Right renal pelvis (tissue), 4 donors: ENCODE measurements at regions not wholly inside any gene's neighbourhood (a gene's known extent, or its start where the extent isn't known, plus 50 kb on each side); places are given as distances from the start of the nearest gene placed in this dataset.

ENCODE experiments used
- DNase-seq, 4 donors: peaks; one replicate each; pipeline ENCODE4 v3.0.0-alpha.2; 2013; ENCODE audit warnings: low read depth in 4 of 4, low spot score in 3 of 4, missing footprints in 1 of 4

GRCh38 chr5:61734966-61735365, 402.9 kb downstream of the ZSWIM6 start:
- DNase-seq: no peak

GRCh38 chr5:61735531-61735930, 403.5 kb downstream of the ZSWIM6 start:
- DNase-seq: no peak

GRCh38 chr5:61735995-61736394, 403.9 kb downstream of the ZSWIM6 start:
- DNase-seq: no peak

- DNase-seq: no peak
These were observed 405.4 kb downstream of the ZSWIM6 start for GRCh38 chr5:61737301-61737963.

GRCh38 chr5:61737964-61738340, 405.9 kb downstream of the ZSWIM6 start:
- no peak for DNase-seq

DNA sequence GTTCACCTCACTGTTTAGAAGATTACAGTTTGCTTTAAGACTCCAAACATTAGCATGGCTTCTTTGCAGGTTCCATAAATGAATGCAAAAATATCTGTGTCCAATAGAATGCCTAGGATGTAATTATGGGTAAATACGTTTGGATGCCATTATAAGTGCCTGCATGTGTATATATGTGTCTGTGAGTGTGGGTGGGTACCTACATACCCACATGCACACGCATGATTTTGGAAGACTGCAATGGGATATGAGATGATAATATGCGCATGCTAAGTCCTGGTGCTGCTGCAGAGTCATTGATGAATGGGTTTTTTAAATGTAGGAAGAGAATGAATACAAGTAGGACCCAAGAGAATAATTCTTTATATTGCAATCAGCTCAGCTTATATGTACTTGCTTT, 406.4 kb downstream of the ZSWIM6 start:
- DNase-seq: no peak

DNA sequence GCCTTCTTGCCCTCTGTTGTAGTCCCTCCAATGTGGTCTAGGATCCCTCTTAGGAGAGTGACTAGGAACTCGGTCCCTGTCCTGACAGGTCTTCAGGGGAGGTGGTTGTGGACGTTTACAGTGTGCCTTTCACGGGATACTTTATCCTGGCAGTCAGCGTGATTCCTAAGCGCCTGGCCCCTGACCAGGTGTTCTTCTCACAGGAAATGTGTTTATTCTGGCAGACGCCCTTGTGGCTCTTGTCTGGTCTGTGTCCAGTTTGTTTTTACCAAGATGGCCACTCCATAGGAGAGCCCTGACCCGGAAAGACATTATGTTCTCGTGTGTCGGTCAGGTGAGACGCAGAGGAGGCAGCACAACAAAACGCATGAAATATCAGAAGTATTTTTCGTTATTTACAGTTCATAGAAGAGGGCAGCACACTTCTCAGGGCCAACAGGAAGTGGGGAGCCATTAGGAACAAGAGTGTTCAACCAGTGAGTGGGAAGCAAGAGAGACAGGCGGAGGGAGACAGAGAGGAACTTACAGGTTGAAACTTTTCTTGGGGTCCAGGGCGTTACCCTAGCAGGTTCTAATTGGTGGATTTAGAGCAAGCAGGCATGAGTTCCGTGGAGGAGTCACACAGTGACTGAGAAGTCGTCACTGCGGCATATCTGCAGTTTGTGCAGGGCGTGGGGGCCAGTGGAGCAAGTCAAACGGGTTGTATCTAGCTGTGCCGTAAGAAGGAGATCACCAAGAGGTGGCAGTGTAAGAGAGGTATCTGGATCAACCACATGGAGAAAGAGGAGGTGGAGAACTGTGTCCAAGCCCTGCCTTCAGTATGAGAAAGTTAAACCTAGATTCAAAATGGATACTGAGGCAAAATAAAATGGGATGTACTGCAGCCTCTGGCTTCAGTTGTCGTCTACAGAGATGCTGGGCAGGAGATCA, 412.9 kb downstream of the ZSWIM6 start:
- no peak for DNase-seq

DNA sequence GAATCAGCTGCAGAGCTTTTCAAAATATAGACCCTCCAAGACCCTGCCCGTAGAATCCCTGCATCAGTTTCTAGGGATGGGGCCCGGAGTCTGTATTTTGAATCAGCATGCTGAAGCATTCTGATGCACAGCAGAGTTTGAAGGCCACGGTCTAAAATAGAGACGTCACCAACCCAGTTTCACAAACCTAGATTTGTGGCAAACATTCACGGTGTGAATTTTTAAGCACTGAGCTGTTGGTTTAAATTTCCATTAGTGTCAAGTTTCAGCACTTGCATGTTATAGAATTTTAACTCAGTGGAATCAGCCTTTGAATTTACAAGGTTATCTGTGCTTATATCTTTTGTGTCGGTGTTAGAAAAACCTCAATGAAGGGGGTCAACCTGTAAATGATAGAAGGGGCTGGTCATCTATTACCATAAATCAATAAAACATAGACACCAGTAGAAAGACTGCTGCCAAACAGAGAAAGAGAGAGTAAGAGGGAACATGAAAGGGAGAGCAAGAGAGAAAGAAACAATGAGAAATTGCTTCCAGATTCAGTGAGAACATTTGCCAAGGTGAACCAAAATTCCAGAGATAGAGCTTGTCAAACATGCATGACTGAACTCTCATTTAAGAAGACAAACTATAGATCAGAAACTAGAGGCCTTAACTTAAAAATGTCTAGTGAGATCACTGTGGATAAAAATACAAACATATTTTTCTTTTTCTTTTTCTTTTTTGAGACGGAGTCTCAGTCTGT, 414.9 kb downstream of the ZSWIM6 start:
- DNase-seq: no peak

DNA sequence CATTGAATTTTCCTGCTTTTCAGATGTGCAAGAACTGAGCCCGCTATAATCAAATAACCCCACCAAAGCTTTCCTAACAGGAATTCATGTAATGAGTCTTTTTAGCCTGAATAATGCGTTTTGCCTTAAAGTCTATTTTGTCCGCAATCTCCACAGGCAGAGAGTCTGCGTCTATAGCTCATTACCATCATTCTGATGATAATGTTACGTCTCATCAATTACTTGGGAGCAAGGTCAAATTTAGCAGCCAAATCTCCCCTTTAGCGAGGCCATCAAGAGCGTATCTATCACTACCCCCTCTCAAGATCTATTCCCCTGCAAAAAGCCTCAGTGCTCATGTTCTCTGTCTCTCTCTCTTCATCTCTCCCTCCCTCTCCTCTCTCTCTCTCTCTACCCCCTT, 416.1 kb downstream of the ZSWIM6 start:
- no peak for DNase-seq

- no peak for DNase-seq
These were observed 416.6 kb downstream of the ZSWIM6 start for GRCh38 chr5:61748651-61749050.

GRCh38 chr5:61752588-61752987, 420.5 kb downstream of the ZSWIM6 start:
- DNase-seq: no peak

GRCh38 chr5:61754792-61755191, 422.7 kb downstream of the ZSWIM6 start:
- no peak for DNase-seq

- no peak for DNase-seq
These were observed 423.7 kb downstream of the ZSWIM6 start for GRCh38 chr5:61755726-61756222.

- DNase-seq: no peak
These were observed 426.7 kb downstream of the ZSWIM6 start for GRCh38 chr5:61758711-61759110.

GRCh38 chr5:61765471-61765870, 433.4 kb downstream of the ZSWIM6 start:
- DNase-seq: no peak

DNA sequence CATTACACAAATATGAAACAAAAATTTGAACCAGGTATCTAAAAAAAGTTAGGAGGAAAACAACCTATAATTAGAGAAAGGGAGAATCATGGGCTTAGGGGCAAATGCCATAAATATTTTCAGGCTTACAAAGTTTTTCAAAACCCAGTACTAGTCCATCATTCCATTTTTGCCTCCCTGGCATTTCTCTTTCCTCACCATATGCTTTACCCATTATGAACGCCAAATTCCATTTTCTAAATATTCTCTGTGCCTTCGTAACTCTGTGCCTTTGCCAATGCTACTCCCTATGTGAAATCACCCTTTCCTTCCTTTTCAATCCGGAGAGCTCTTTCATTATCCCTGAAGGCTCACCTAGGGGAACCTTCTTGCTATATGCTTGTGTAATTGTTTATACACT, 434.1 kb downstream of the ZSWIM6 start:
- DNase-seq: no peak

DNA sequence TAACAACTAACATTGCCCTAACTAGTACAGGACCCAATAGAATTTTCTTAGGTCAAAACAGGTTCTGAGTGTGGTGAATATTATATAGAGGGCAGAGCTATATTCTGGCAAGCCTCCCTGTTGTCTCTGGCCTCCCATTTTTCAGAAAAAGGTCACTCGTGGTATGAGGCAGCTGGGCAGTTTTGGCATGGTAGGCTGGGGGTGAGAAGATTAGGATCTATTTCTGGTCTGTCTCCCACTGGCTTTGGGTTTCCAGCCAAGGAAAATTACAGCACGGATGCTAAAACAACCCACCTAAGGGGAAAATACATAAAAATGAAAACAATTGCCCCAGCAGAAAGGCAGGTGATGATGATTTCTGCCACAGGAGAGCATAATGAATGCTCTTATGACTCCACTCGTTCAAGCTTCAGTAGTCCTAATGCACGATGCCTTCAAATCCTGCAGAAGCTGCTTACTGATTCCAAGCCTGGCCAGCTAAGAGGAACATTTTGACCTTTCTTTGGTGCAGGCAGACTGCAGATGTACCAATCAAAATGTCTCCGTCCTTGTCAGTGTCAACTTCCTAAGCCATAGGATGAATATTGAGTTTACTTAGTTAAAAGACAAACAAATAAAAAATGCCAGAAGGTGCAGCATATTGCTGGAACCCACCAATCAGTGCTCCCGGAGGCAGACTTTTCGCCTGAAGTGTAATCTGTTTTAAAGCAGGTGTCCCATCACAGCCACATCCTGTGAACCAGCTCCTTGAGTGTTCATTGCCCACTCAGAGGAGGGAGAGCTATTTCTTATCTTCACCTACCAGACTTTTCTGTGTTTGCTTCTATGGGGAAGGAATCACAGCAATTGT, 435.4 kb downstream of the ZSWIM6 start:
- DNase-seq: no peak

GRCh38 chr5:61768692-61769281, 436.7 kb downstream of the ZSWIM6 start:
- DNase-seq: no peak

DNA sequence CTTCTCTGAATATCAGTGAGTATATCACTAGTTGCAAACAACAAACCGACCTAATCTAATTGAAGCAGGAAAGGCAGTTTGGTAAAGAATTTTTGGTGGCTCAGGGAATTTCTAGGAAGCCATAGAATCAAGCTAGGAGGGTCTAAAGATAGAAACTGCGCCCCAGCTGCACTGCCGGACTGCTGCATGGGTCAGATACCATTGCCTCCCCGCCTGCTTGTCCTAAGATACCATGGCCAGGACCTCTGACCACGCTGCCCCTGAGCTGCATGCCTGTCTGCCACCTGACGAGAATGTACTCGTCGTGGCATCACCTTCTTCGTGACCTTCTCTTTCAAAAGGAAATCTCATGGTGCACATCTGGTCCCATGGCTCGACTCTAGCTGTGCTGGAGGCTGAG, 439.0 kb downstream of the ZSWIM6 start:
- no peak for DNase-seq

DNA sequence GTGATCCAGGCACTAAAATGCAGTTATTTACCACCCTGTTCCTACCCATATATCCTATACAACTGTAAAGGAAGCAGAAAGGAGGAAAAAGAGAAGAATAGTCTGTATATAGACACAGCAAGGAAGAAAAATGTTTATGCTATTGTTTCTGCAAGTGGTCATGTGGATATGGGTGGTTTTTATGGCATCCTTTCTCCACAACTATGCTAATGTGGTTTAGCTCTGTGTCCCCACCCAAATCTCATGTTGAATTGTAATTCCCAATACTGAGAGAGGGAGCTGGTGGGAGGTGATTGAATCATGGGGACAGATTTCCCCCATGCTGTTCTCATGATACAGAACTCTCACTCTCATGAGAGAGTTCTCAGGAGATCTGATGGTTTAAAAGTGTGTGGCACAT, 439.8 kb downstream of the ZSWIM6 start:
- DNase-seq: no peak
